H1 (cell line): ENCODE measurements at regions not wholly inside any gene's neighbourhood (a gene's known extent, or its start where the extent isn't known, plus 50 kb on each side); places are given as distances from the start of the nearest gene placed in this dataset.

Experiments
- CTCF ChIA-PET: fragments of 300-600 bp; sonication (Branson Sonifier 250); formaldehyde crosslinking; loops from one replicate; lab custom pipeline; 2021; ENCODE audit not compliant: partially characterized antibody; lab: Charles Lee
- POLR2A ChIA-PET: fragments of 300-600 bp; sonication (Branson Sonifier 250); formaldehyde crosslinking; loops from one replicate; lab custom pipeline; 2021; ENCODE audit warnings: inconsistent platforms; ENCODE audit not compliant: partially characterized antibody; lab: Charles Lee
- DNase-seq, 2 experiments: peaks; one replicate each; pipeline versions ENCODE4 v3.0.0 to v3.0.0-alpha.2; 2010 to 2022; ENCODE audit warnings: low spot score in 2 of 2, low read depth in 1 of 2, mixed read lengths in 1 of 2
- FAIRE-seq: peaks from 2 replicates; lab custom pipeline; 2011; peaks lifted over from hg19 to GRCh38; lab: Jason Lieb, UNC
- H2AFZ ChIP-seq: 2 replicates; pipeline ENCODE4 v1.8.1; 2012; ENCODE audit warnings: low read length, inconsistent platforms
- H2AK5ac ChIP-seq: 2 replicates; pipeline ENCODE4 v1.6.1; 2013; ENCODE audit warnings: low read depth, low read length
- H2BK120ac ChIP-seq: replicated peaks from 2 replicates; pipeline ENCODE3; 2013; ENCODE audit warnings: low read depth, low read length, inconsistent platforms
- H2BK12ac ChIP-seq: 2 replicates; pipeline ENCODE4 v1.6.1; 2013; ENCODE audit warnings: low read depth, low read length
- H2BK15ac ChIP-seq: 2 replicates; pipeline ENCODE4 v1.6.1; 2013; ENCODE audit warnings: low read length
- H2BK20ac ChIP-seq: 2 replicates; pipeline ENCODE4 v1.6.1; 2013; ENCODE audit warnings: low read length
- H2BK5ac ChIP-seq: 2 replicates; pipeline ENCODE4 v1.6.1; 2013; ENCODE audit warnings: low read depth, low read length
- H3K14ac ChIP-seq: 2 replicates; pipeline ENCODE4 v1.6.1; 2013; ENCODE audit warnings: inconsistent platforms; ENCODE audit not compliant: insufficient read length
- H3K18ac ChIP-seq: 2 replicates; pipeline ENCODE4 v1.6.1; 2013; ENCODE audit warnings: low read length; ENCODE audit errors: extremely low read depth
- H3K23ac ChIP-seq: 2 replicates; pipeline ENCODE4 v1.6.1; 2013; ENCODE audit warnings: inconsistent platforms; ENCODE audit not compliant: insufficient read length
- H3K23me2 ChIP-seq: 2 replicates; pipeline ENCODE4 v1.6.1; 2013; ENCODE audit warnings: low read depth, low read length
- H3K27ac ChIP-seq: 2 replicates; pipeline ENCODE4 v1.6.1; 2011; ENCODE audit warnings: low read depth, low read length, inconsistent platforms
- H3K27me3 ChIP-seq, 4 experiments: replicated peaks in 1 of 4; 1 replicate in 1 of 4; 2 replicates in 3 of 4; pipeline versions ENCODE4 v1.6.1 to v1.8.1; 2011 to 2013; ENCODE audit warnings: low read length in 3 of 4, mild to moderate bottlenecking in 3 of 4, inconsistent platforms in 2 of 4, mixed read lengths in 2 of 4, moderate library complexity in 1 of 4; ENCODE audit not compliant: control insufficient read depth in 3 of 4, insufficient read depth in 3 of 4; ENCODE audit errors: extremely low read depth in 1 of 4
- H3K36me3 ChIP-seq, 4 experiments: 2 replicates each; pipeline versions ENCODE4 v1.6.1 to v1.8.1; 2011 to 2013; ENCODE audit warnings: mild to moderate bottlenecking in 4 of 4, low read length in 3 of 4, moderate library complexity in 2 of 4, control low read depth in 1 of 4, inconsistent platforms in 1 of 4; ENCODE audit not compliant: insufficient read depth in 4 of 4, control insufficient read depth in 2 of 4
- H3K4ac ChIP-seq: replicated peaks from 2 replicates; pipeline ENCODE3; 2013; ENCODE audit warnings: low read length, low read depth, mixed read lengths, inconsistent platforms; ENCODE audit not compliant: insufficient read length
- H3K4me1 ChIP-seq, 4 experiments: replicated peaks in 1 of 4; 1 replicate in 1 of 4; 2 replicates in 3 of 4; pipeline versions ENCODE4 v1.6.1 to v1.8.1; 2011 to 2013; ENCODE audit warnings: low read length in 3 of 4, inconsistent platforms in 2 of 4, mixed read lengths in 1 of 4; ENCODE audit not compliant: insufficient read depth in 4 of 4, control insufficient read depth in 3 of 4
- H3K4me2 ChIP-seq, 2 experiments: 2 replicates each; pipeline versions ENCODE4 v1.6.1 to v1.8.1; 2011 to 2013; ENCODE audit warnings: low read depth in 2 of 2, low read length in 2 of 2, control low read depth in 1 of 2, inconsistent platforms in 1 of 2, mild to moderate bottlenecking in 1 of 2; ENCODE audit not compliant: insufficient read depth in 1 of 2
- H3K4me3 ChIP-seq, 4 experiments: fragments of 200-600, 300-600 bp in 1 of 4; sonication (generic), shearing (Covaris generic), sonication (Bioruptor Twin) in 1 of 4; 2 replicates each; pipeline versions ENCODE4 v1.5.1 to v1.8.1; 2011 to 2016; ENCODE audit warnings: low read length in 4 of 4, low read depth in 3 of 4, control low read depth in 2 of 4, inconsistent platforms in 2 of 4, mild to moderate bottlenecking in 2 of 4, mixed read lengths in 1 of 4, moderate library complexity in 1 of 4; ENCODE audit not compliant: insufficient read depth in 2 of 4; ENCODE audit errors: extremely low read depth in 1 of 4
- H3K56ac ChIP-seq: replicated peaks from 2 replicates; pipeline ENCODE3; 2013; ENCODE audit warnings: low read depth, mild to moderate bottlenecking, mixed read lengths, low read length, inconsistent platforms; ENCODE audit not compliant: insufficient read length
- H3K79me1 ChIP-seq: 2 replicates; pipeline ENCODE4 v1.6.1; 2013; ENCODE audit warnings: low read depth, low read length, control low read depth
- H3K79me2 ChIP-seq, 2 experiments: 2 replicates each; pipeline versions ENCODE4 v1.6.1 to v1.8.1; 2012 to 2013; ENCODE audit warnings: low read length in 2 of 2, mild to moderate bottlenecking in 2 of 2, inconsistent platforms in 1 of 2; ENCODE audit not compliant: insufficient read depth in 2 of 2, control insufficient read depth in 1 of 2
- H3K9ac ChIP-seq, 4 experiments: replicated peaks in 1 of 4; 1 replicate in 1 of 4; 2 replicates in 3 of 4; pipeline versions ENCODE4 v1.6.1 to v1.8.1; 2011 to 2013; ENCODE audit warnings: low read depth in 3 of 4, low read length in 3 of 4, control low read depth in 2 of 4, mild to moderate bottlenecking in 2 of 4, moderate library complexity in 2 of 4, inconsistent platforms in 1 of 4; ENCODE audit errors: extremely low read depth in 1 of 4
- H3K9me3 ChIP-seq, 2 experiments: 2 replicates each; pipeline versions ENCODE4 v1.6.1 to v1.8.1; 2012 to 2013; ENCODE audit warnings: mild to moderate bottlenecking in 2 of 2, moderate library complexity in 2 of 2, control low read depth in 1 of 2, inconsistent platforms in 1 of 2, low read depth in 1 of 2, low read length in 1 of 2, mixed read lengths in 1 of 2; ENCODE audit not compliant: insufficient read depth in 2 of 2
- H4K20me1 ChIP-seq, 2 experiments: replicated peaks in 1 of 2; 2 replicates each; pipeline versions ENCODE3 to v1.8.1; 2011 to 2013; ENCODE audit warnings: inconsistent platforms in 2 of 2, low read length in 2 of 2, mild to moderate bottlenecking in 1 of 2; ENCODE audit not compliant: insufficient read depth in 2 of 2, control insufficient read depth in 1 of 2
- H4K5ac ChIP-seq: 2 replicates; pipeline ENCODE4 v1.6.1; 2013; ENCODE audit warnings: low read length, low read depth, mixed read lengths, inconsistent platforms; ENCODE audit not compliant: insufficient read length
- H4K8ac ChIP-seq: 2 replicates; pipeline ENCODE4 v1.8.0; 2013; ENCODE audit warnings: mild to moderate bottlenecking, moderate library complexity, low read length, inconsistent platforms; ENCODE audit not compliant: insufficient read depth; ENCODE audit errors: extremely low read depth
- H4K91ac ChIP-seq: replicated peaks from 2 replicates; pipeline ENCODE3; 2013; ENCODE audit warnings: low read length, mixed read lengths, inconsistent platforms; ENCODE audit not compliant: insufficient read length
- BCL11A ChIP-seq, 2 experiments: IDR thresholded peaks; one replicate each; pipeline ENCODE4 v1.6.1; 2011; ENCODE audit warnings: low read depth in 2 of 2, low read length in 2 of 2, mild to moderate bottlenecking in 2 of 2
- FOSL1 ChIP-seq: IDR thresholded peaks from 2 replicates; pipeline ENCODE4 v1.6.1; 2011; ENCODE audit warnings: mild to moderate bottlenecking, low read depth, low read length, moderate library complexity; ENCODE audit not compliant: insufficient read depth
- KDM4A ChIP-seq: IDR thresholded peaks from one replicate; pipeline ENCODE4 v1.7.1; 2012; ENCODE audit warnings: low read depth, mild to moderate bottlenecking, moderate library complexity, low read length, inconsistent platforms; ENCODE audit not compliant: severe bottlenecking
- NANOG ChIP-seq: IDR thresholded peaks from 2 replicates; pipeline ENCODE4 v1.6.1; 2011; ENCODE audit warnings: low read length, low read depth, mild to moderate bottlenecking, inconsistent platforms; ENCODE audit not compliant: insufficient read depth, poor library complexity, severe bottlenecking
- RXRA ChIP-seq: IDR thresholded peaks from 2 replicates; pipeline ENCODE4 v1.6.1; 2011; ENCODE audit warnings: low read depth, mild to moderate bottlenecking, low read length, moderate library complexity; ENCODE audit not compliant: insufficient read depth
- TEAD4 ChIP-seq: IDR thresholded peaks from 2 replicates; pipeline ENCODE4 v1.6.1; 2012; ENCODE audit warnings: low read depth, low read length, inconsistent platforms, mixed read lengths
- WGBS, 2 experiments: shearing (Covaris generic) in 1 of 2; methylation state at CpG; one replicate each; pipeline versions ENCODE4 v1.1.6 to v1.1.7; 2013 to 2015; ENCODE audit warnings: low lambda C conversion rate in 2 of 2, mixed read lengths in 2 of 2, inconsistent platforms in 1 of 2, low coverage in 1 of 2, missing lambda C conversion rate in 1 of 2; ENCODE audit not compliant: insufficient replicate concordance in 2 of 2, insufficient coverage in 1 of 2, insufficient read length in 1 of 2; ENCODE audit errors: extremely low coverage in 1 of 2, missing lambda C conversion rate in 1 of 2; 5-methylcytosine and 5-hydroxymethylcytosine counted together
- TF ChIP-seq, protein P1 (sequence below): IDR thresholded peaks from 2 replicates; pipeline ENCODE4 v1.6.1; 2012; ENCODE audit warnings: inconsistent platforms
- TF ChIP-seq, protein P2 (sequence below): IDR thresholded peaks from 2 replicates; pipeline ENCODE4 v1.6.1; 2012; ENCODE audit warnings: inconsistent platforms

DNA sequence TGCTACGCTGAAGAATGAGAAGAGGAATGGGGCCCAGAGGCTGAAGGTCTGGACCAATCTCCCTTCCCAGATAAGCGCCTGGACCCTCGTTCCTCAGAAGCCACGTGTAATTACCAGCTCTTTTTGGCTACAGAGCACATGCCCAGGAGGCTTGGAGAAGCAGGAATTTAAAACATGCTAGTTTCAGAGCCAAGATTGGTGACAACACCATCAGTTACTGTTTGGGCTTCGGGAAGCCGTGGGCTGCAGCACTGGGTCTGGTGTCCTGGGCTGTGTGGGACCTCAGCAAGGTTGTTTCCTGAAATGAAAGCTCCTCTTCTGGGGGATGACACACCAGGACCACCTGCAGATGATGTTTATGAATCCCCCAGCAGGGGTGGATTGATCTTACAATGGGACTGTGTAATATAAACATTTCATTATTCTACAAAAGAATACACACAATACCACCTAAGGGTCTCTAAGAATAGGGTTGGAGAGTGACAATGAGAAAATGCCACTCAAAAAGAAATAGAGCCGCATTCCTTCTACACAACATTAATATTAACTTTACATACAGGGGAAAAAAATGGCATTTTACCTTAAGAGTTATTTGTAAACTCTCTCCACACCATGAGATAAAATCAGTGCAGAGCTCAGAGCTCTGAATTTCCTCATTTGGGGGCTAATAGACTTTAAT, 207.8 kb upstream of the FOXQ1 start:
- Histone ChIP-seq H3K9me3 (peaks cover 2 to 7% of the 10 kb centered on the region in 2 experiments; a peak in 2 of 4 replicates), H4K5ac (no peak overlapping the region), H2BK12ac (no peak overlapping the region), H3K36me3 (no peaks in the 10 kb centered on the region), H3K14ac (no peak overlapping the region), H3K27ac (no peak overlapping the region), H2BK20ac (no peak overlapping the region), H3K9ac (no peak overlapping the region), H3K79me1 (no peaks in the 10 kb centered on the region), H3K18ac (no peak overlapping the region), H3K79me2 (no peaks in the 10 kb centered on the region), H3K27me3 (peaks cover 79 to 98% (median 92%) of the 10 kb centered on the region in 4 experiments), H3K4ac (no peak overlapping the region), H3K4me2 (no peak overlapping the region), H3K56ac (no peak overlapping the region), H3K23ac (no peak overlapping the region), H2BK15ac (no peak overlapping the region), H2BK5ac (no peak overlapping the region), H3K4me1 (peaks cover 0 to 4% (median 0%) of the 10 kb centered on the region in 4 experiments; a peak in 2 of 7 replicates), H2BK120ac (no peak overlapping the region), H3K4me3 (no peak overlapping the region), H3K23me2 (no peaks in the 10 kb centered on the region), H4K8ac (no peak overlapping the region), H2AFZ (no peak overlapping the region), H4K20me1 (peaks cover 2 to 3% of the 10 kb centered on the region in 2 experiments), H4K91ac (no peak overlapping the region), H2AK5ac (no peak overlapping the region)
- no peak for FAIRE-seq
- CTCF ChIA-PET = interaction anchor here (1.1 to 2.3 kb wide), 2 partner anchors 11 to 191 kb away, joined by 4 to 5 read pairs; no protein-coding TSS in a partner anchor
- no peak for DNase-seq
- WGBS, 2 experiments = 59% methylated on average over 7 of the region's 7 CpGs; no CpG with 5 or more reads in 1 of the 2 experiments
- POLR2A ChIA-PET = no interaction called here
- TF ChIP-seq FOSL1 (no peak), RXRA (no peak), NANOG (peak; percentile 60), TEAD4 (0 out of 2 replicates have a peak, but pooled peaks have one; percentile 29), KDM4A (no peak), BCL11A (IDR thresholded peaks at IDR 0.05; ENCODE audit: low read depth in 2 of 2, low read length in 2 of 2) (no peak)
- TF ChIP-seq, protein P1, sequence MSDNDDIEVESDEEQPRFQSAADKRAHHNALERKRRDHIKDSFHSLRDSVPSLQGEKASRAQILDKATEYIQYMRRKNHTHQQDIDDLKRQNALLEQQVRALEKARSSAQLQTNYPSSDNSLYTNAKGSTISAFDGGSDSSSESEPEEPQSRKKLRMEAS = peak; percentile 90
- TF ChIP-seq, protein P2, sequence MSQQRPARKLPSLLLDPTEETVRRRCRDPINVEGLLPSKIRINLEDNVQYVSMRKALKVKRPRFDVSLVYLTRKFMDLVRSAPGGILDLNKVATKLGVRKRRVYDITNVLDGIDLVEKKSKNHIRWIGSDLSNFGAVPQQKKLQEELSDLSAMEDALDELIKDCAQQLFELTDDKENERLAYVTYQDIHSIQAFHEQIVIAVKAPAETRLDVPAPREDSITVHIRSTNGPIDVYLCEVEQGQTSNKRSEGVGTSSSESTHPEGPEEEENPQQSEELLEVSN = peak; percentile 86
